ENCODE measurements at regions not wholly inside any gene's neighbourhood (a gene's known extent, or its start where the extent isn't known, plus 50 kb on each side); places are given as distances from the start of the nearest gene placed in this dataset.

DNA sequence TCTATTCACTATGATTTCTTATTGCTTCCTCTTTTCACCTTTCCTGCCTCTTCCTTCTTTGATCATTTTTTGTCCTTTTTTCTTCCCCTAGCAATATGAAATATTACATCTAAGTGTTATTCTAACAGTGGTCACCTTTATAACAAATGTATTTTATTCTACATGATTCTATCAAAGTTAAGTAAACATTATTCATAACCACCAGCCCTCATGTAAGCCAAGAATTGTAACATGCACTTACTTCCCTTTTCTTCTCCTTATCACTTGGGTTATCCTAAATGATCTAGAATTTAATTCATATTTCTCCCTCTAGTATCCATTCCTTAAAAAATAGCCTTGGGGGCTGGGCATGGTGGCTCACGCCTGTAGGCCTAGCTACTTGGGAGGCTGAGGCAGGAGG is 88.3 kb upstream of the SLC22A23 start:
- H3K4me1 ChIP-seq (ENCODE audit: control insufficient read depth, insufficient read depth, low read length), result no peaks in the 10 kb centered on the region
- no peak overlapping the region for H3K27ac ChIP-seq (ENCODE audit: low read length)
- ATAC-seq (no peak), DNase-seq (ENCODE audit: low read depth, low spot score) (no peak)
- TF ChIP-seq, protein P1, sequence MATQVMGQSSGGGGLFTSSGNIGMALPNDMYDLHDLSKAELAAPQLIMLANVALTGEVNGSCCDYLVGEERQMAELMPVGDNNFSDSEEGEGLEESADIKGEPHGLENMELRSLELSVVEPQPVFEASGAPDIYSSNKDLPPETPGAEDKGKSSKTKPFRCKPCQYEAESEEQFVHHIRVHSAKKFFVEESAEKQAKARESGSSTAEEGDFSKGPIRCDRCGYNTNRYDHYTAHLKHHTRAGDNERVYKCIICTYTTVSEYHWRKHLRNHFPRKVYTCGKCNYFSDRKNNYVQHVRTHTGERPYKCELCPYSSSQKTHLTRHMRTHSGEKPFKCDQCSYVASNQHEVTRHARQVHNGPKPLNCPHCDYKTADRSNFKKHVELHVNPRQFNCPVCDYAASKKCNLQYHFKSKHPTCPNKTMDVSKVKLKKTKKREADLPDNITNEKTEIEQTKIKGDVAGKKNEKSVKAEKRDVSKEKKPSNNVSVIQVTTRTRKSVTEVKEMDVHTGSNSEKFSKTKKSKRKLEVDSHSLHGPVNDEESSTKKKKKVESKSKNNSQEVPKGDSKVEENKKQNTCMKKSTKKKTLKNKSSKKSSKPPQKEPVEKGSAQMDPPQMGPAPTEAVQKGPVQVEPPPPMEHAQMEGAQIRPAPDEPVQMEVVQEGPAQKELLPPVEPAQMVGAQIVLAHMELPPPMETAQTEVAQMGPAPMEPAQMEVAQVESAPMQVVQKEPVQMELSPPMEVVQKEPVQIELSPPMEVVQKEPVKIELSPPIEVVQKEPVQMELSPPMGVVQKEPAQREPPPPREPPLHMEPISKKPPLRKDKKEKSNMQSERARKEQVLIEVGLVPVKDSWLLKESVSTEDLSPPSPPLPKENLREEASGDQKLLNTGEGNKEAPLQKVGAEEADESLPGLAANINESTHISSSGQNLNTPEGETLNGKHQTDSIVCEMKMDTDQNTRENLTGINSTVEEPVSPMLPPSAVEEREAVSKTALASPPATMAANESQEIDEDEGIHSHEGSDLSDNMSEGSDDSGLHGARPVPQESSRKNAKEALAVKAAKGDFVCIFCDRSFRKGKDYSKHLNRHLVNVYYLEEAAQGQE (IDR thresholded peaks at IDR 0.05; ENCODE audit: insufficient read depth in 1 of 2, low read depth in 2 of 2, low read length in 1 of 2), result no peak
- TF ChIP-seq POLR2AphosphoS5 (IDR thresholded peaks at IDR 0.05; ENCODE audit: low read depth, low read length) (no peak), TCF7L2 (IDR thresholded peaks at IDR 0.05; ENCODE audit: low read depth, low read length) (no peak), SIN3A (IDR thresholded peaks at IDR 0.05; ENCODE audit: borderline replicate concordance, insufficient read depth, low read depth, low read length) (no peak)
- TF ChIP-seq, protein P2, sequence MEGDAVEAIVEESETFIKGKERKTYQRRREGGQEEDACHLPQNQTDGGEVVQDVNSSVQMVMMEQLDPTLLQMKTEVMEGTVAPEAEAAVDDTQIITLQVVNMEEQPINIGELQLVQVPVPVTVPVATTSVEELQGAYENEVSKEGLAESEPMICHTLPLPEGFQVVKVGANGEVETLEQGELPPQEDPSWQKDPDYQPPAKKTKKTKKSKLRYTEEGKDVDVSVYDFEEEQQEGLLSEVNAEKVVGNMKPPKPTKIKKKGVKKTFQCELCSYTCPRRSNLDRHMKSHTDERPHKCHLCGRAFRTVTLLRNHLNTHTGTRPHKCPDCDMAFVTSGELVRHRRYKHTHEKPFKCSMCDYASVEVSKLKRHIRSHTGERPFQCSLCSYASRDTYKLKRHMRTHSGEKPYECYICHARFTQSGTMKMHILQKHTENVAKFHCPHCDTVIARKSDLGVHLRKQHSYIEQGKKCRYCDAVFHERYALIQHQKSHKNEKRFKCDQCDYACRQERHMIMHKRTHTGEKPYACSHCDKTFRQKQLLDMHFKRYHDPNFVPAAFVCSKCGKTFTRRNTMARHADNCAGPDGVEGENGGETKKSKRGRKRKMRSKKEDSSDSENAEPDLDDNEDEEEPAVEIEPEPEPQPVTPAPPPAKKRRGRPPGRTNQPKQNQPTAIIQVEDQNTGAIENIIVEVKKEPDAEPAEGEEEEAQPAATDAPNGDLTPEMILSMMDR (IDR thresholded peaks at IDR 0.05), result no peak
- in situ Hi-C loops (cut with HindIII; ENCODE audit: low pct_unique_long_range_greater_than_20kb, low sequenced_read_pairs), result no loop called here
- intact Hi-C loops (cut with micrococcal nuclease; ENCODE audit: unreplicated experiment), result no loop called here
- ChIA-PET POLR2A (no interaction called here), CTCF (no interaction called here)
- H3K4me3 ChIP-seq (ENCODE audit: low read depth in 2 of 2, low read length in 2 of 2), result no peak overlapping the region
- H3K27me3 ChIP-seq (ENCODE audit: control insufficient read depth, insufficient read depth, low read length), result peaks cover 7% of the 10 kb centered on the region
- H3K9me3 ChIP-seq (ENCODE audit: control insufficient read depth, insufficient read depth, low read depth, low read length), result no peaks in the 10 kb centered on the region
- H3K36me3 ChIP-seq (ENCODE audit: control insufficient read depth, insufficient read depth, low read length), result no peaks in the 10 kb centered on the region
- no TSS peak for BruUV-seq (replicated peaks)

DNA sequence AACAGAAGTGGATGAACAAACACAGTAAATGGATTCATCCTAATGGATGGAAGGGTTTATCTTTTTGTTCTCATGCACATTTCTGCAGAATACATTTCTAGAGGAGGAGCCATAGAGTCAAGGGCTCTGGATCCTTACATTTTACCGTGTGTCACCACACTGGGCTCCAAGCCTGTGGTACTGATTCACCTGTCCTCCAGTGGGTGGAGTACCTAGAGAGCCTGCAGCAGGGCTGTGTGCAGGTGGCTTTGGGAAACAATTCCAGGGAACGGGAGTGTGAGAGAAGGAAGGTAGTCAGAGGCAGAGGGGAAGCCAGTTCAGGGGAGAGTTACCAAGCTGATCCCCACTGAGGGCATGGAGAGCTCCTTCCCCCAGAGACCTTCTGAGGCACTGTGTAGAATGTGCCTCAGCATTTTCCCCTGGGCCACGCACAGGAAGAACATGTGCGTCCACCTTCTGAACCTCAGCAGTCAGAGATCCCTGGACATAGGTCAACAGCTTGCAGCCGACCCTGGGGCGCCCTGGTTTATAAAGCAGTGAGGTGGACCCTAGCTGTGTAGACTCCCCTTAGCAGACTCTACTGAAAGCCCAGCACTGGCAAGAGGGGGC is 85.3 kb upstream of the SLC22A23 start:
- TF ChIP-seq SIN3A (IDR thresholded peaks at IDR 0.05; ENCODE audit: borderline replicate concordance, insufficient read depth, low read depth, low read length) (no peak), POLR2AphosphoS5 (IDR thresholded peaks at IDR 0.05; ENCODE audit: low read depth, low read length) (no peak), TCF7L2 (IDR thresholded peaks at IDR 0.05; ENCODE audit: low read depth, low read length) (no peak)
- TF ChIP-seq, protein P1 (IDR thresholded peaks at IDR 0.05; ENCODE audit: insufficient read depth in 1 of 2, low read depth in 2 of 2, low read length in 1 of 2), result no peak
- TF ChIP-seq, protein P2 (IDR thresholded peaks at IDR 0.05), result no peak
- Histone ChIP-seq H3K36me3 (ENCODE audit: control insufficient read depth, insufficient read depth, low read length) (no peaks in the 10 kb centered on the region), H3K4me3 (ENCODE audit: low read depth in 2 of 2, low read length in 2 of 2) (no peak overlapping the region), H3K27me3 (ENCODE audit: control insufficient read depth, insufficient read depth, low read length) (peaks cover 5% of the 10 kb centered on the region), H3K9me3 (ENCODE audit: control insufficient read depth, insufficient read depth, low read depth, low read length) (no peaks in the 10 kb centered on the region), H3K4me1 (ENCODE audit: control insufficient read depth, insufficient read depth, low read length) (no peaks in the 10 kb centered on the region), H3K27ac (ENCODE audit: low read length) (no peak overlapping the region)
- no TSS peak for BruUV-seq (replicated peaks)
- POLR2A ChIA-PET, result no interaction called here
- DNase-seq (ENCODE audit: low read depth, low spot score) (no peak), ATAC-seq (no peak)
- intact Hi-C loops (cut with micrococcal nuclease; ENCODE audit: unreplicated experiment), result no loop called here
- CTCF ChIA-PET, result no interaction called here
- in situ Hi-C loops (cut with HindIII; ENCODE audit: low pct_unique_long_range_greater_than_20kb, low sequenced_read_pairs), result no loop called here
